NOMO-1 (cell line): ENCODE measurements at regions not wholly inside any gene's neighbourhood (a gene's known extent, or its start where the extent isn't known, plus 50 kb on each side); places are given as distances from the start of the nearest gene placed in this dataset.

ENCODE experiments used
- DNase-seq, 2 experiments: peaks; one replicate each; lab custom pipeline; 2025; ENCODE audit not compliant: unreplicated experiment in 2 of 2; lab: John Stamatoyannopoulos, UW

- no peak for DNase-seq
Observed at GRCh38 chr15:47258521-47258920, 458.8 kb upstream of the SEMA6D start.

- DNase-seq, result no peak
Observed at GRCh38 chr15:47265686-47266085, 451.6 kb upstream of the SEMA6D start.

- DNase-seq, result no peak
Observed at GRCh38 chr15:47266566-47266965, 450.7 kb upstream of the SEMA6D start.

- DNase-seq, result no peak
Observed at GRCh38 chr15:47273864-47274263, 443.4 kb upstream of the SEMA6D start.

GRCh38 chr15:47283246-47283645 is 434.1 kb upstream of the SEMA6D start:
- no peak for DNase-seq

- no peak for DNase-seq
Observed at GRCh38 chr15:47288794-47289193, 428.5 kb upstream of the SEMA6D start.

- no peak for DNase-seq
Observed at GRCh38 chr15:47289656-47290055, 427.6 kb upstream of the SEMA6D start.

GRCh38 chr15:47291767-47292166 is 425.5 kb upstream of the SEMA6D start:
- DNase-seq, result no peak

- no peak for DNase-seq
Observed at GRCh38 chr15:47292638-47293190, 424.6 kb upstream of the SEMA6D start.

GRCh38 chr15:47293466-47294162 is 423.7 kb upstream of the SEMA6D start:
- DNase-seq, result peak; percentile 4 to 12

- no peak for DNase-seq
Observed at GRCh38 chr15:47294765-47295259, 422.5 kb upstream of the SEMA6D start.

GRCh38 chr15:47296881-47297280 is 420.4 kb upstream of the SEMA6D start:
- DNase-seq, result no peak

- no peak for DNase-seq
Observed at GRCh38 chr15:47299846-47300434, 417.4 kb upstream of the SEMA6D start.

- no peak for DNase-seq
Observed at GRCh38 chr15:47300596-47300995, 416.7 kb upstream of the SEMA6D start.

- no peak for DNase-seq
Observed at GRCh38 chr15:47301481-47301880, 415.8 kb upstream of the SEMA6D start.

GRCh38 chr15:47304656-47305055 is 412.6 kb upstream of the SEMA6D start:
- no peak for DNase-seq

- no peak for DNase-seq
Observed at GRCh38 chr15:47312161-47312560, 405.1 kb upstream of the SEMA6D start.

- no peak for DNase-seq
Observed at GRCh38 chr15:47326410-47327333, 390.6 kb upstream of the SEMA6D start.

GRCh38 chr15:47331829-47332393 is 385.4 kb upstream of the SEMA6D start:
- no peak for DNase-seq

- DNase-seq, result no peak
Observed at GRCh38 chr15:47332481-47332880, 384.8 kb upstream of the SEMA6D start.

- DNase-seq, result no peak
Observed at GRCh38 chr15:47333734-47334133, 383.6 kb upstream of the SEMA6D start.
